Mesendoderm (in vitro differentiated cells): ENCODE measurements at regions not wholly inside any gene's neighbourhood (a gene's known extent, or its start where the extent isn't known, plus 50 kb on each side); places are given as distances from the start of the nearest gene placed in this dataset.
A peak's percentile ranks its signal among the peaks of the same experiment; 100 is the strongest.

ENCODE experiments used
- DNase-seq: peaks from one replicate; pipeline ENCODE4 v3.0.0; 2013
- H2AK5ac ChIP-seq: 2 replicates; pipeline ENCODE4 v1.6.1; 2013; ENCODE audit warnings: low read length, inconsistent platforms
- H2BK120ac ChIP-seq: 2 replicates; pipeline ENCODE4 v1.6.1; 2013; ENCODE audit warnings: low read depth, mild to moderate bottlenecking, low read length, moderate library complexity, mixed read lengths
- H2BK15ac ChIP-seq: replicated peaks from 2 replicates; pipeline ENCODE4 v1.6.1; 2013; ENCODE audit warnings: low read depth, mild to moderate bottlenecking, moderate library complexity
- H2BK5ac ChIP-seq: 2 replicates; pipeline ENCODE4 v1.6.1; 2013; ENCODE audit warnings: low read length, inconsistent platforms
- H3K18ac ChIP-seq: 2 replicates; pipeline ENCODE4 v1.6.1; 2013; ENCODE audit warnings: mild to moderate bottlenecking, low read length, mixed read lengths
- H3K23ac ChIP-seq: one replicate; pipeline ENCODE4 v1.6.1; 2013; ENCODE audit warnings: low read length
- H3K27ac ChIP-seq: 2 replicates; pipeline ENCODE4 v1.5.1; 2013; ENCODE audit warnings: low read depth, mild to moderate bottlenecking, inconsistent platforms, low read length, moderate library complexity
- H3K27me3 ChIP-seq: 2 replicates; pipeline ENCODE4 v1.6.1; 2013; ENCODE audit warnings: low read length, control low read depth, mild to moderate bottlenecking, inconsistent platforms; ENCODE audit not compliant: insufficient read depth, poor library complexity
- H3K36me3 ChIP-seq: 2 replicates; pipeline ENCODE4 v1.6.1; 2013; ENCODE audit warnings: low read length, inconsistent platforms; ENCODE audit not compliant: control insufficient read depth, insufficient read depth
- H3K4ac ChIP-seq: one replicate; pipeline ENCODE4 v1.6.1; 2013; ENCODE audit warnings: low read depth, mild to moderate bottlenecking, low read length, moderate library complexity
- H3K4me1 ChIP-seq: 2 replicates; pipeline ENCODE4 v1.6.1; 2013; ENCODE audit warnings: low read depth, low read length, inconsistent platforms; ENCODE audit not compliant: control insufficient read depth
- H3K4me2 ChIP-seq: 2 replicates; pipeline ENCODE4 v1.6.1; 2013; ENCODE audit warnings: low read length
- H3K4me3 ChIP-seq: 2 replicates; pipeline ENCODE4 v1.5.1; 2013; ENCODE audit warnings: mild to moderate bottlenecking, low read length
- H3K56ac ChIP-seq: one replicate; pipeline ENCODE4 v1.6.1; 2013; ENCODE audit warnings: low read length
- H3K79me1 ChIP-seq: 2 replicates; pipeline ENCODE4 v1.6.1; 2013; ENCODE audit warnings: low read length, inconsistent platforms
- H3K79me2 ChIP-seq: 2 replicates; pipeline ENCODE4 v1.6.1; 2013; ENCODE audit warnings: mild to moderate bottlenecking, low read length; ENCODE audit not compliant: control insufficient read depth, insufficient read depth
- H3K9ac ChIP-seq: 2 replicates; pipeline ENCODE4 v1.6.1; 2013; ENCODE audit warnings: low read length, inconsistent platforms
- H4K5ac ChIP-seq: one replicate; pipeline ENCODE4 v1.6.1; 2013; ENCODE audit warnings: low read length
- H4K8ac ChIP-seq: one replicate; pipeline ENCODE4 v1.6.1; 2013; ENCODE audit warnings: low read depth, mild to moderate bottlenecking, control low read depth, low read length, moderate library complexity
- WGBS: extraction: QIAGEN DNeasy Blood & Tissue Kit; methylation state at CpG from one replicate; pipeline ENCODE4 v1.1.7; 2013; ENCODE audit warnings: low lambda C conversion rate, missing lambda C conversion rate; ENCODE audit not compliant: insufficient coverage; ENCODE audit errors: extremely low coverage; 5-methylcytosine and 5-hydroxymethylcytosine counted together

- Histone ChIP-seq H4K5ac (no peak overlapping the region), H3K79me1 (no peaks in the 10 kb centered on the region), H3K79me2 (no peaks in the 10 kb centered on the region), H3K56ac (peak overlapping the region; percentile 84), H3K18ac (no peak overlapping the region), H2BK5ac (no peak overlapping the region), H3K4ac (no peak overlapping the region), H2BK15ac (no peak overlapping the region), H2AK5ac (no peak overlapping the region), H2BK120ac (no peak overlapping the region), H3K27me3 (no peaks in the 10 kb centered on the region), H3K4me1 (peaks cover 3% of the 10 kb centered on the region), H4K8ac (no peak overlapping the region), H3K23ac (no peak overlapping the region), H3K4me3 (no peak overlapping the region), H3K4me2 (peak overlapping the region; percentile 27), H3K27ac (no peak overlapping the region), H3K36me3 (no peaks in the 10 kb centered on the region), H3K9ac (peak overlapping the region; percentile 41)
- peak; percentile 33 for DNase-seq
- no CpG with 5 or more reads among the region's 41 CpGs for WGBS
Measured at GRCh38 chr5:1725641-1726468, 73.8 kb downstream of the MRPL36 start.

GRCh38 chr5:1724822-1725602, 74.6 kb downstream of the MRPL36 start:
- peak; percentile 85 for DNase-seq
- Histone ChIP-seq H3K23ac (no peak overlapping the region), H4K8ac (no peak overlapping the region), H3K27me3 (no peaks in the 10 kb centered on the region), H3K18ac (no peak overlapping the region), H3K4ac (no peak overlapping the region), H3K79me2 (no peaks in the 10 kb centered on the region), H2AK5ac (no peak overlapping the region), H2BK5ac (no peak overlapping the region), H4K5ac (no peak overlapping the region), H2BK15ac (no peak overlapping the region), H3K36me3 (no peaks in the 10 kb centered on the region), H3K4me1 (peaks cover 3% of the 10 kb centered on the region), H2BK120ac (no peak overlapping the region), H3K4me3 (peak overlapping the region; percentile 36), H3K4me2 (peak overlapping the region; percentile 65), H3K56ac (peak overlapping the region; percentile 84), H3K79me1 (no peaks in the 10 kb centered on the region), H3K27ac (no peak overlapping the region), H3K9ac (peak overlapping the region; percentile 74)
- WGBS = no CpG with 5 or more reads among the region's 41 CpGs

- Histone ChIP-seq H3K79me1 (no peaks in the 10 kb centered on the region), H2AK5ac (no peak overlapping the region), H4K5ac (no peak overlapping the region), H3K36me3 (no peaks in the 10 kb centered on the region), H3K4me2 (no peak overlapping the region), H3K4me3 (no peak overlapping the region), H3K56ac (peak overlapping the region; percentile 84), H3K9ac (peak overlapping the region; percentile 9), H3K4ac (no peak overlapping the region), H3K27me3 (no peaks in the 10 kb centered on the region), H3K4me1 (peaks cover 3% of the 10 kb centered on the region), H2BK120ac (no peak overlapping the region), H3K18ac (no peak overlapping the region), H4K8ac (no peak overlapping the region), H3K79me2 (no peaks in the 10 kb centered on the region), H3K23ac (no peak overlapping the region), H3K27ac (no peak overlapping the region), H2BK5ac (no peak overlapping the region), H2BK15ac (no peak overlapping the region)
- DNase-seq = no peak
- no CpG with 5 or more reads among the region's 21 CpGs for WGBS
Measured at GRCh38 chr5:1723957-1724821, 75.4 kb downstream of the MRPL36 start.

- no peak for DNase-seq
- peaks cover 3% of the 10 kb centered on the region for H3K4me1 ChIP-seq
- H3K79me1 ChIP-seq = no peaks in the 10 kb centered on the region
- H3K36me3 ChIP-seq = no peaks in the 10 kb centered on the region
- no peak overlapping the region for H3K4ac ChIP-seq
- no peak overlapping the region for H3K9ac ChIP-seq
- no peak overlapping the region for H3K27ac ChIP-seq
- no peak overlapping the region for H3K56ac ChIP-seq
- H2BK15ac ChIP-seq = no peak overlapping the region
- no CpG with 5 or more reads among the region's 7 CpGs for WGBS
- no peak overlapping the region for H3K4me3 ChIP-seq
- no peak overlapping the region for H2AK5ac ChIP-seq
- no peak overlapping the region for H3K4me2 ChIP-seq
- no peak overlapping the region for H2BK120ac ChIP-seq
- no peaks in the 10 kb centered on the region for H3K79me2 ChIP-seq
- H3K18ac ChIP-seq = no peak overlapping the region
- H3K27me3 ChIP-seq = no peaks in the 10 kb centered on the region
- H4K5ac ChIP-seq = no peak overlapping the region
- H3K23ac ChIP-seq = no peak overlapping the region
- no peak overlapping the region for H4K8ac ChIP-seq
- H2BK5ac ChIP-seq = no peak overlapping the region
Measured at GRCh38 chr5:1723476-1723875, 76.2 kb downstream of the MRPL36 start.

- Histone ChIP-seq H3K79me1 (no peaks in the 10 kb centered on the region), H4K8ac (no peak overlapping the region), H3K18ac (no peak overlapping the region), H3K36me3 (no peaks in the 10 kb centered on the region), H3K4me2 (no peak overlapping the region), H2BK5ac (no peak overlapping the region), H3K4me3 (no peak overlapping the region), H4K5ac (no peak overlapping the region), H3K56ac (no peak overlapping the region), H3K27ac (no peak overlapping the region), H3K23ac (no peak overlapping the region), H2BK15ac (no peak overlapping the region), H3K4me1 (peaks cover 3% of the 10 kb centered on the region), H3K79me2 (no peaks in the 10 kb centered on the region), H2BK120ac (no peak overlapping the region), H2AK5ac (no peak overlapping the region), H3K9ac (no peak overlapping the region), H3K27me3 (no peaks in the 10 kb centered on the region), H3K4ac (no peak overlapping the region)
- DNase-seq = no peak
- WGBS = no CpG with 5 or more reads among the region's 13 CpGs
Measured at GRCh38 chr5:1722877-1723276, 76.8 kb downstream of the MRPL36 start.
